HG02943 (cell line): ENCODE measurements at regions not wholly inside any gene's neighbourhood (a gene's known extent, or its start where the extent isn't known, plus 50 kb on each side); places are given as distances from the start of the nearest gene placed in this dataset.
"Not testable (repeated sequence)": the region's sequence is repeated elsewhere in the genome, so short reads cannot be mapped to it uniquely, and the experiment has no call there.

Experiments
- ATAC-seq: cut with Tn5 transposase; IDR thresholded peaks from one replicate; pipeline ENCODE4 v1.9.1; 2021; ENCODE audit warnings: mild to moderate bottlenecking, low read depth, moderate library complexity; ENCODE audit not compliant: unreplicated experiment

- no peak for ATAC-seq
Measured at GRCh38 chr11:34001557-34002064, 49.9 kb upstream of the CAPRIN1 start.

GRCh38 chr11:33999393-33999792 lies 52.1 kb upstream of the CAPRIN1 start:
- no peak for ATAC-seq

- no peak for ATAC-seq
Measured at GRCh38 chr11:33997584-33998251, 53.8 kb upstream of the CAPRIN1 start.

- peak; percentile 72 for ATAC-seq
Measured at GRCh38 chr11:33996498-33997454, 54.8 kb upstream of the CAPRIN1 start.

- no peak for ATAC-seq
Measured at GRCh38 chr11:33994937-33995336, 56.6 kb upstream of the CAPRIN1 start.

GRCh38 chr11:33991136-33991535 lies 60.4 kb upstream of the CAPRIN1 start:
- ATAC-seq: not testable (repeated sequence)

- ATAC-seq: not testable (repeated sequence)
Measured at GRCh38 chr11:33990131-33990530, 61.4 kb upstream of the CAPRIN1 start.

- ATAC-seq: no peak
Measured at GRCh38 chr11:33989461-33989860, 62.1 kb upstream of the CAPRIN1 start.

- no peak for ATAC-seq
Measured at GRCh38 chr11:33988586-33989370, 62.8 kb upstream of the CAPRIN1 start.

- ATAC-seq: no peak
Measured at GRCh38 chr11:33987975-33988580, 63.5 kb upstream of the CAPRIN1 start.

- ATAC-seq: no peak
Measured at GRCh38 chr11:33987545-33987944, 64.0 kb upstream of the CAPRIN1 start.

- not testable (repeated sequence) for ATAC-seq
Measured at GRCh38 chr11:33986597-33987501, 64.7 kb upstream of the CAPRIN1 start.

- ATAC-seq: no peak
Measured at GRCh38 chr11:33984682-33985389, 66.7 kb upstream of the CAPRIN1 start.

GRCh38 chr11:33982661-33983060 lies 68.9 kb upstream of the CAPRIN1 start:
- ATAC-seq: no peak

GRCh38 chr11:33980897-33981296 lies 70.6 kb upstream of the CAPRIN1 start:
- no peak for ATAC-seq

- ATAC-seq: no peak
Measured at GRCh38 chr11:33978376-33978775, 73.2 kb upstream of the CAPRIN1 start.

GRCh38 chr11:33977676-33978075 lies 73.9 kb upstream of the CAPRIN1 start:
- no peak for ATAC-seq

GRCh38 chr11:33976495-33977199 lies 74.9 kb upstream of the CAPRIN1 start:
- no peak for ATAC-seq
